Right kidney (tissue), 1 donor: ENCODE measurements at regions not wholly inside any gene's neighbourhood (a gene's known extent, or its start where the extent isn't known, plus 50 kb on each side); places are given as distances from the start of the nearest gene placed in this dataset.
"Not testable (repeated sequence)": the region's sequence is repeated elsewhere in the genome, so short reads cannot be mapped to it uniquely, and the experiment has no call there.

Source experiments
- DNase-seq: peaks from one replicate; pipeline ENCODE4 v3.0.0-alpha.2; 2016

DNA sequence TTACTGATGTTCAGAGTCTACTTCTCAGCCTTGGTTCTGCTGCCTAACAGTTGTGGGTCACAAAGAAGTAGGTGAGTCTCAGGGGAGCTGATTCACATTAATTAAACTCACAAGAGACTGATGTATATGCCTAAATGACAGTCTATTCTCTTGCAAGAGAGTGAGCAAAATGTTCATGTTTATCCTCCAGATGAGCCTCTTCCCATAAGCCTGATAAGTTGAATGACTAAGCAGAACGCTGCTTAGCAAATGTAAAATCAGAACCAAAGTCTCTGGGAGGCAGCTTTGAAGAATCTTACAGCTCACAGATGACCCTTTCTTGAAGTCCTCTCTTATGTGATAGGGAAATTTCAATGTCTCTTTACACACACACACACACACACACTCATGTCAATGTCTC is 1092.2 kb downstream of the TYW1 start:
- no peak for DNase-seq

DNA sequence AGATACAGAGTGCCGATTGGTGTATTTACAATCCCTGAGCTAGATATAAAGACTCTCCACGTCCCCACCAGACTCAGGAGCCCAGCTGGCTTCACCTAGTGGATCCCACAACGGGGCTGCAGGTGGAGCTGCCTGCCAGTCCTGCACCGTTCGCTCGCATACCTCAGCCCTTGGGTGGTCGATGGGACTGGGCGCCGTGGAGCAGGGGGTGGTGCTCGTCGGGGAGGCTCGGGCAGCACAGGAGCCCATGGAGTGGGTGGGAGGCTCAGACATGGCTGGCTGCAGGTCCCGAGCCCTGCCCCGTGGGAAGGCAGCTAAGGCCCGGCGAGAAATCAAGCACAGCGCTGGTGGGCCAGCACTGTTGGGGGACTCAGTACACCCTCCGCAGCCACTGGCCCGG is 1093.6 kb downstream of the TYW1 start:
- not testable (repeated sequence) for DNase-seq

DNA sequence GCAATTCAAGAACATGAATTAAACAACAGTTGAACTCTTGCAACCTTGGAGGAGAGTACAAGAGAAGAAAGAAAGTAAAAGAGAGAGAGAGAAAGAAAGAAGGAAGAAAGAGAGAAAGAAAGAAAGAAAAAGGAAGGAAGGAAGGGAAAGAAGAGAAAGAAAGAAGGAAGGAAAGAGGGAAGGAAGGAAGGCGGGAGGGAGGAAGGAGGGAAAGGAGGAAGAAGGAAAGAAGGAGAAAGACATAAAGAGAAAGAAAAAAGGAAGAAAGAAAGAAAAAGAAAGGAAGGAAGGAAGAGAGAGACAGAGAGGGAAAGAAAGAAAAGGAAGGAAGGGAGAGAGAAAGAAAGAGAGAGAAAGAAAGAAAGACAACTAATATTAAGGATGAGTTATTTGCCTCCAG is 1106.7 kb downstream of the TYW1 start:
- no peak for DNase-seq

DNA sequence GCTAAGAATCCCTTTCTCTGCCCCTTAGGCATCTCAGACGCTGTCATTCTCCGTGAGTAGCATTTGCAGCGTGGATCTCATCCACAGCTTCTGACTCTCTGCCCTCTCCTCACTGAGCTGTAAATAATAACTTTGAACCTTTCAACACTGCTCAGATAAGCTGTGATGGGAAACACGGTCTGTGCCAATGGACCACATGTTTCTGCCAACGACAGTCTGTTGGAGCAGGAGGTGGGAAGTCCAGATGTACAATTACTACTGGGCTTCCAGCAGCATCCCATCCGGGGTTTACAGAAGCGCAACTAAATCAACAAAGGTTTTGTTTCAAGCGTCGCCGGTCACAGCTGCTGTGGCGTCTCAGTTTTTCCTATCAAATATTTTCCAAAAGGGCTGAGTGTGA is 1110.6 kb downstream of the TYW1 start:
- peak; percentile 48 for DNase-seq

DNA sequence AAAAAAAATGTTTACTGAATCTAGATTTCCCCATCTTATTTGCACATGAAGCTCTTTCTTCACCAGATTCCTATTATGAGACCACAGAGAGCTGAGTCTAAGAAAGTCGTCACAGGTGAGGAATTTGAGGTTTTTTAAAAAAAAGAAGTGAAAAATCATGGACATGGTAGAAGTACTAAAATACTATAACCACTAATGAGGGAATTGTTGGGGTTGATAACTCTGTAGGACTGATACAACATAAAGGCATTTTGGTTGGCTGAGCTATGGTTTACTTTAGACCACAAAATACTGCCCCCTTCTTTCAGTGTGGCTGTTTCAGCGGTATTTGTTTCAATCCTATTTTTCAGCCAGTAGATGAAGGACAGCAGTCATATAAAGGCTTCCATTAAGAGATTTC is 1111.3 kb downstream of the TYW1 start:
- no peak for DNase-seq

DNA sequence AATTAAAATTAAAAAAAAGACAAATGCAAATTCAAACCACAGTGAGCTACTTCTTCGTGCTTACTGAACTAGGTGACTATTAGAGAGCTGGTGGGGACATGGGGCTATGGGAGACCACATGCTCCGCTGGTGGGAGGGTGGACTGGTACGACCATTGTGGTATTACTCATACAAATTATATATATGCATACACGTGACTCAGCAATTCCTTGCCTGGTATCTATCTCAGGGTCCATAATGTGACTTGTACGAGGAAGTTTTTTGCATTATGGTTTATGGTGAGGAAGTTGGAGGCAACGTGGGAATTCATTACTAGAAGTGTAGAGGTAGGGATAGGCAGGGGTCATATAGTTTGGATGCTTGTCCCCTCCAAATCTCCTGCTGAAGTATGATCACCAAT is 1112.7 kb downstream of the TYW1 start:
- no peak for DNase-seq

DNA sequence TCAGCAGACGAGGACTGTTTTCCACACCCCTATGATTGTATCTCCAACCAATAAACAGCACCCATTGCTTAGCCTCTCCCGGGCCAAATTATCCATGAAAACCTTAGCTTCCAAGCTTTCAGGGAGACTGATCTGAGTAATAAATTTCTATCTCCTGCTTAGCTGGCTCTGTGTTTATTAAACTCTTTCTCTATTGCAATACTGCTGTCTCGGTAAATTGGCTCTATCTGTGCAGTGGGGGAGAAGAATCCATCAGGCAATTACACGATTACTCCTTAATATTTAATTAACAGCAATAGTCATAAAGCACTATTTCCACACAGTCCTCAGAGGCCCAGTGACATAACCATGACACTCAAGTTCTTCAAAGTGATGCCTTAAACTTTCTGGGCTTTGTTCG is 1122.8 kb downstream of the TYW1 start:
- no peak for DNase-seq

DNA sequence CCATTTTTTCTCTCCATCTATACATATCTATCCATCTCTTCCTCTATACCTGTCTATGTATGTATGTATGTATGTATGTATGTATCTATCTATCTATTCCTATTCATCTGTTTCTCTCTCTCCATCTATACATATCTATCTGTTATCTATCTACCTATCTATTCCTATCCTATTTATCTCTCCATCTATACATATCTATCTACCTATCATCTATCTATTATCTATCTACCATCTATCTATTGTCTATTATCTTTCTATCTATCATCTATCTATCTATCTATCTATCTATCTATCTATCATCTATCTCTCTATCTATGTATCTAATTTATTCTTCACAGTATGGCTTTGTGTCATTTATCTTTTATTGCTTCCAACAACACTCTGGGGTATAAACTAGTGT is 1124.4 kb downstream of the TYW1 start:
- DNase-seq = no peak

DNA sequence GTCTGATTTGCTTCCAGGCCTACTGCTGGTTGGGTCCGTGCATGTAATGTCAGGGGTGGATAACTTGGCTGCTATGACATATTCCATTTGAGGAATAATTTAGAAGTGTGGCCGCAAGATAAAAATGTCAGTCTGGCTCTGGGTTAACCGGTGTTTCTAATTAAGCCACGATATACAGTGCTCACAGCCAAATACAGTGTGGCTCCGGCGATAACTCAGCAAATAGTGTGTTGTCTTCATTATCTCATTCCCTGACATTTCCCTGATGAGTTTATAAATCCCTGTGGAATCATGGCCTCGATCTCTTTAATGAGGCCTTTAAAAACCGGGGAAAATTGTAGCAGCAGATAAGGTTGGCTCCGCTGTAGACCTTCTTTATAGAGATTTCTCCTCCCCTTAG is 1125.0 kb downstream of the TYW1 start:
- no peak for DNase-seq

DNA sequence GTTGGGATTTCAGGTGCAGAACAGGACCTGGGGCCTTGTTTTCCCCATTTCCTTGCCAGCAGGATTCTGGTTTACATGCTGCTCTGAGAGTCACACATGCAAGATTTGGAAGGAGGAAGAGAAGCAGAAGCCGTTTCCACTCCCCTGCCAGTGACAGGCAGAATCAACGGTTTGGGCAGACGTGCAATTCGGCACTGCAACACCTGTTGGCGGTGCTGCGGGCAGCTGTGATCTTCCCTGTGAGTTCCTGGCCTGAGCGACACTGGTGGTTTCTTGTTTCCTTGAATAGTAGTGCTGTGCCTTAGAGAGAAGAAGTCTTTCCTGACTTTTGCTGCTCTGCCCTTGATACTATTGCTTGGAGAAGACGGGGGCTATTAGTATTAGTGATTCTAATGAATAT is 1126.2 kb downstream of the TYW1 start:
- no peak for DNase-seq

DNA sequence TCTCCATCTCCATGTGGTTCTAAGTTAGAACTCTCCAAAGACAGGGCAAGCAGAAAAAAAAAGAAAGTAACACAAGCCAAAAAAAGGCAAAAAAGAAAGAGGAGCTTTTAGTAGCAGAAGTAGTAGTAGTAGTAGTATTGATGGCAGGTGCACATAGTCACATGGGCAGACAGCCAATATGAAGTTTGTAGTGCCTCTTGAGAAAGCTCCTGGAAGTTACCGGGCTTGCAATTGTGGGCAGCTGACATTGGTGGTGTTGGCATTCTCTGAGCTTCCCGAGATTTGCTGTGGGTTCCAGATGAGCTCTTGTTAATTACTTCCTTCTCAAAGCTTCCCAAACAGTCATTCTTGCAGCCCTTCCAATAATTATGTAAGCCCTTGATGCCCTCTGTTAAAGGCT is 1128.5 kb downstream of the TYW1 start:
- DNase-seq = no peak

DNA sequence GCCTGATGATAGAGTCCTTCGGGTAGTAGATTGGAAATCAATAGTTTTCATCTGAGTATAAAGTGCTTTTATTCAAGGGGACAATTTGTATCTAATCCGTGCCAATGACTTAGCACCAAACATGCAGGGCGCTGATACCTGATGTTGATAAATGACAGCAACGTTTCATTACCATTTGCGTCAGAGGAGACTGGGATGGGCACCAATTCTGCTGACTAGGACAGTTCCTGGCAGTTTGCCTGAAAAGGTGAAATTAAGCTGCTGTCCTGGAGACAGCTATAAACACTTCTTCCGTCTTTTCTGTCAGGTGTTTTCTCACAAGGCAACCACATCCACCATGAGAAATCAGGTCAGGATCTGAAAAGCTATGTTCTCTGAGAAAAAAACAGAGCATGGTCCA is 1136.4 kb downstream of the TYW1 start:
- no peak for DNase-seq

DNA sequence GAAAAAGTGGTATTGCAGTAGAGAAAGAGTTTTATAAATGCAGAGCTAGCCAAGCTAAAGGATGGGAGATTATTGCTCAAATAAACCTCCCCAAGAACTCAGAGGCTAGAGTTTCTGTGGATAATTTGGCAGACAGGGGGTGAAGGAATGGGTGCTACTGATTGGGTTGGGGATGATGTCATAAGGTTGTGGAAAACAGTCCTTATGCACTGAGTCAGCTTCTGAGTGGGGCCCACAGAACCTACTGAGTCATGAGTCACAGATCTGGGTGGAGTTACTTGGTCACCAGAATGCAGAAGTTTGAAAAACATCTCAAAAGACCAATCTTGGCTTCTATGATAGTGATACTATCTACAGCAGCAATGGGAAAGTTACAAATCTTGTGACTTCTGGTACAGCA is 1146.7 kb downstream of the TYW1 start:
- DNase-seq = no peak

DNA sequence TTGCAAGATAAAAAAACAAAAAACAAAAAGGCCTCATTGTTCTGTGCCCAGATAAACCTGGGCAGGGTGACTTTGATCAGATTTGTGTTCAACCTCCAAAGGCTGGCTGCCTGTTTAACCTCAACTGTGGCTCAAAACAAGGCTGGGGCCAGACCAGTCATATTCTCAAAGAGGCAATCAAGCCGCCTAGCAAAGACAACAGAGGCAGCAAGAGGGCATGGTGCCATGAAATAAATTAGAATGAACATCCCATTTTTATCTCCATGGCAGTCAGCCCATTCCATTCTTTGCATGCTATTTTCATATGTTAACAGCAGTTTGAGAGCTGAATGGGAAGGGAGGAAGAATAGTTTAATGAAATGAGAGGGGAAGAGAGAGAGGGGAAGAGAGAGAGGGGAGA is 1150.3 kb downstream of the TYW1 start:
- no peak for DNase-seq

DNA sequence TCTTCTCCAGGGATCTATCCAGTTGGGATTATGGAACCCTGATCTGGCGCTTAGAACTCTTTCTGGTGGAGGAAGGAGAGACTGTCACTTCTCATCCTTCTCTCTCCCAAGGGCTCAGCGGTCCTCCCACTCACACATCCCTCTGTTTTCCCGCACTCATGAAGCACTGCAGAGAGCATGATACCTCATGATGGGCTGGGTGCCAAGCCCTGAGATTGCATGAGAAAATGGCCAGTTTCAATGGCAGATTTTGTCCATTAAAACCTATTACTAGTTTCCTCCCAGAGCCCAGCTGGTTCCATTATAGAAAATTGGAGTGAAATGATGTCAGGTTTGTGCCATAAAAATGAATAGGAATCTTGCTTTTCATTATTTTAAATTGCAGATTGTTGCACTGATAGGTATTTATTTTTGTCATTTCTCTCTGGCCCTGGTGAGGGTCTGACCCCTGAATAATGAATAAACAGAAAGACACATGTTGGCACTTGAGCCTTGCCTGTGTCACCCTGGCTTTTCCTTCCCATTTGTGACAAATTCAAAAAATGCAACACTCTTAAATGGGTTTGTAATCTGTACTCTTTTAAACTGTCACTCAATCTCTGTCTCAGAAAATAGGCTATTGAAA is 1151.1 kb downstream of the TYW1 start:
- DNase-seq = no peak

DNA sequence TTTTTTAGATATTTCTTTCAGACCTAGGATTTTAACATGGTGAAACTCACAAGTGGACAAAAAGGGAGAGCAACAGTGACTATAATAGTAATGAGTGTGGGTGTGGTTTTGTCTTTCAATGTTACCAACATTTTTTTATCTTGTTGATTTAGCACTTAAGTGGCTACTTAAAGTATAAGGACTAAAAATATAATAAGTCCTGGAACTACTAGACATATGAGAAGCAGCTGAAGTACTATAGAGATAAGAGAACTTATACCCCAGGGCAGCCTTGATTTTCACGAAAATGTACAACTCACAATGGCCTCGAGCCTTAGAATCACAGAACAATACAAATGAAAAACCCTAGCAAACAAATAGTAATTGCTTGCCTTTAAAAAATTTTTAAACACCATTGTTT is 1151.8 kb downstream of the TYW1 start:
- no peak for DNase-seq

DNA sequence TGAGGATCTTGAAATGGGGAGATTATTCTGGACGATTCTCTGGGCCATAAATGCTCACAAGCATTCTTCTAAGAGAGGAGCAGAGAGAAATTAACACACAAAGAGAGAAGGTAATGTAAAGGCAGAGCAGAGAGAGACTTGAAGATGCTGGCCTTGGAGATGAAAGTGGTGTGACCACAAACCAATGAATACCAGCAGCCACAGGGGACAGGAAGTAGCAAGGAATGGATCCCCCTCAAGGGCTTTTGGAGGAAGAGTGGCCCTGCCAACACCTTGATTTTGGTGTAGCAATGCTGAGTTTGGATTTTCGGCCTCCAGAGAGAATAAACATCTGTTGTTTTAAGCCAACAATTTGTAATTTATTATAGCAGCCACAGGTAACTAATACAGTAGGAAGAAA is 1155.6 kb downstream of the TYW1 start:
- DNase-seq = no peak

DNA sequence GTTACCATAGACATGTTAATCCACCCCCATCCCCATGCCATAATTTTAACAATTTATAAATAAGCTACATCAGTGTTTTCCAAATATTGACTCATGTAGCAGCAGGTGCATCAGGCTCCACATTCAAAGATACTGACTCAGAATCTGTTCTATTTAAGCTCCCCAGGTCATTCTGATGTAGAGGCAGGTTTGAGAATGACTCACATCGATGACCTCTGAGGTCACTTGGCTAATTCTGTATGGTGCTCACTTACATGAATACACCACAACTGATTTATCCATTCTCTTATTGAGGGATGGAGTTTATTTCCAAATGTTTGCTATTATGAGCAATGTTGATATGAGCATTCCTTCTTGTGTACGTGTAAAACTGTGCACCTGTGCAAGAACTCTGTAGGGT is 1159.0 kb downstream of the TYW1 start:
- DNase-seq = no peak

DNA sequence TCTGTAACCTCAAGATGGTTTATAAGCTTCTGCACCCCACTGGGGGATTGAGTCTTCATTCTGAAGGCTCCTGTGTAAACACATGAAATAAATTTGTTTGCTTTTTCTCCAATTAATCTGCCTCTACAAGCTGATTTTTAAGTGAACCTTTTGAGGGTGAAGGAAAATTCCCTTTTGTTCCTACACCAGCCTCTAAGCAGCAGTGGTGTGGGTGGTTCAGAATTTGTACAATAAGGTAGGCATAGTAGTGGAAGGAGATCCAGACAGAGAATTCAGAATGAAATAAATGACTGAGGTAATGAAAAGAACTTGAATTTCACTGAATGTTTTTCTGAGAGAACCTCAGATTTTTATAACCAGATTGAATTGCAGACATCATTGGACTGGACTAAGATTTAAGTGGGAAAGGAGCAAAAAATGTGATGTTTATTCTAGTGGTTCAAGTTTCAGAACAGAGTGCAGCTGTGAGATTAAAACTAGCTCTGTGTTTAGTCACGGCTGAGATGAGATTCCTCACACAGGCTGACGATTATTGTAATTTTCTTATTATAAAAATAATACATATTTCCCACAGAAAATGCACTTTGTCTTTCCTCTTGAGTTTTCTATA is 1162.2 kb downstream of the TYW1 start:
- DNase-seq = no peak

DNA sequence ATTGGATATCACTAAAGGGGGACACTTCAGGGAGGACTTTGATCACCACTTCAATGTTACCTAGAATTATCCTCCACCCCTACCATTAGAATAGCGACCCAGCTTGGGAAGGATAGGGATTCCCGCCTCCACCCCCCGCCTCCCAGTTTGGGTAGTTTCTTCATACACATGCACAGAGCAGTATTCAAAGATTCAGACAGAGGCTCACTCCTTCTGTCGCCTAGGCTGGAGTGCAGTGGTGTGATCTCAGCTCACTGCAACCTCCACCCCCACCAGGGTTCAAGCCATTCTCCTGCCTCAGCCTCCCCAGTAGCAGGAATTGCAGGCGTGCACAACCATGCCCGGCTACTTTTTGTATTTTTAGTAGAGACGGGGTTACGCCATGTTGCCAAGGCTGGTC is 1166.1 kb downstream of the TYW1 start:
- DNase-seq = no peak

DNA sequence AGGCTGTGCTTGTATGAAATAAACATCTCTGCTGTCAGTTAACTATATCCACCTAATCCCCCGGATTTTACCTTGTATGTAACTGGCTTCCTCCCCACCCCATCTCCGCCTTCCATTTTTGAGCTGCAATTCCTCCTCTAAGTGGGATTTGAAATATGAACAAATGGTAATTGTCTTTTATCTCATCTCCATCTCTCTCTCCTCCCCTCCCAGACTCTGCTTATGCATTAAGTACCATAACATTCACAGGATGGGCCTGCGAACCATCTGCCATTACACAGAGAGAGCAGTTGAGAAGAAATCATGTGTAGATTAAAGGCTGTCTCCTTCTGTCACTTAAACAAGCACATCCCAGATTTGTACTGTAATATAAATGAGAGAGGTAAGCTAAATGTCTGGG is 1169.9 kb downstream of the TYW1 start:
- no peak for DNase-seq

DNA sequence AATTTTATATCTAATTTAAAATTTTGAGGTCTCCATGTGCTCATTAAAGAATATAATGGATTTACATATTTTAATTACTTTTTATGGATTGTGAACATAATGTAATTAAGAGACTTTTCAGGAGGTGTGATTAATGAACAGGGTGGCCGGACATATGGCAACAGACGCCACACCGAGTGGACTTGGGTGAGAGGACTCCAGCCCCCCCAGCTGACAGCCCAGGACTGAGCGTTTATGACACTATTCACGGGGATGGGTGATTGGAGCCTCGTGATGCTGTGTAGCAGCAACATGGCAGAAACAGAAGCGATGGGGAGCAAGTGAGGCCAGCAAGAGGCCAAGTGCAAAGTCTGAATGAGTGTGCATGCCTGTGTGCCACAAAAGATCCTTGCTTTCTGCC is 1176.9 kb downstream of the TYW1 start:
- no peak for DNase-seq

DNA sequence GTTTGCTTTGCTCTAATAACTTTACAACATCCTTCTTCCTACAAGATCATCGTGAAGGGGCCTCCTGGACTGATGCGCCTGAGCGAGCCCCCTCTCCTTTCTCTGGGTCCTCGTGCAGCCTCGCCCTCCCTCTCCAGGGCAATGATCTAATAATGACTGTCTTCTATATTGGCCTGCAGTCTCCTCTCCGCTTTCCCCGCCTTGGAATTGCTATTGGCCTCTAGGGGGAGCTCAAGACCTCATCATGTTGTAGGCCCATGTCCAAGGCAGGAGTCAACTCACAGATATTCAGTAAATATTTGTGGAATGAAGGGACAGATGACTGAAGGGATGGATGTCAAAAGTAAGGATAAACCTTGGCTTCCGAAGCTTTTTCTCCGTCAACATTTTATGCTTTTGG is 1180.3 kb downstream of the TYW1 start:
- peak; percentile 57 for DNase-seq

DNA sequence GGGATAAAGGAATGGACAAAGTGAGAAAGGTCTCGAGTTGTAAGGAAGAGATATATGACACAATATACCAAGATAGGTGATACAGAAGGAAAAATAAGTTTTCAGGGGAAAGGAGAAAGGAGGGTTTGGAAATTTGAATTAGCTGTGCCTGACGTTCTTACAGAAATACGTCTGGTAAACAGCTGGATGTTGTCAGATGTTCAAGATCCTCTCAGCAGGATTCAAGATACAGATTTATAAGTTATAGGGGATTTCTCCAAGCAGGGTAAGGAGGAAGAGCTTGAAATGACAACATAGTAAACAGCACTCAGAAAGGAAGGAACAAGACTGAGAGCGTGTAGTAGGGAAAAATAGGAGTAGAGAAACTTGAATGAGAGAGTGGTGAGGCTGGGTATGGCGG is 1184.1 kb downstream of the TYW1 start:
- no peak for DNase-seq

DNA sequence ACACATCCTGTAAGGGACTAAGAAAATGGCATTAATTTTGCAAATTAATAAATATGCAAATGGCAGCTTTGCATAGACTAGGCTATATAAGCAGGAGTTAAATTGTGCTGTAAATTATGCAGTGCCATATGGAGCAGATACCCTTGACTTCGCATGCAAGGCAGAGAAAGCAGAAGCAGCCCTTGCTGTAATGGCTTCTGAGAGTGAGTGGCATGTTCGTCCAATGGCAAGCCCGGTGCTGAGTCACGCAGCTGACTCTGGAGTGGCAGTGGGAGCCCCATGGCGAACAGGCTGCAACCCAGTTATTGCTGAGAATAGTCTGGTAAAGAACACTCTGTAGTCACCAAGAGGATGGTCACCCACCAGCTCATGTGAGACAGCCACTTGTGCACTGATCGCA is 1186.5 kb downstream of the TYW1 start:
- no peak for DNase-seq
